Breast epithelium (tissue), 3 donors: ENCODE measurements at regions not wholly inside any gene's neighbourhood (a gene's known extent, or its start where the extent isn't known, plus 50 kb on each side); places are given as distances from the start of the nearest gene placed in this dataset.
"Not testable (repeated sequence)": the region's sequence is repeated elsewhere in the genome, so short reads cannot be mapped to it uniquely, and the experiment has no call there.

Experiments used
- CTCF ChIP-seq, 3 donors: fragments of 450-650 bp; IDR thresholded peaks; one replicate each; pipeline ENCODE4 v1.5.1; 2016 to 2017; ENCODE audit warnings: antibody characterized with exemption in 3 of 3, mild to moderate bottlenecking in 3 of 3, moderate library complexity in 3 of 3
- POLR2AphosphoS5 ChIP-seq, 3 donors: sonication (generic); formaldehyde crosslinking; IDR thresholded peaks; one replicate each; pipeline ENCODE4 v1.6.1; 2017; ENCODE audit warnings: antibody characterized with exemption in 3 of 3

GRCh38 chr7:66438703-66439405 is 189.8 kb upstream of the KCTD7 start:
- TF ChIP-seq CTCF, POLR2AphosphoS5 (IDR thresholded peaks at IDR 0.05): not testable (repeated sequence)
